Activated naive CD4-positive, alpha-beta T cell treated with anti-CD3 and anti-CD28 coated beads, Interleukin-2, amount 50 U/mL, for 16 hours (primary cell): ENCODE measurements at regions not wholly inside any gene's neighbourhood (a gene's known extent, or its start where the extent isn't known, plus 50 kb on each side); places are given as distances from the start of the nearest gene placed in this dataset.
"Not testable (repeated sequence)": the region's sequence is repeated elsewhere in the genome, so short reads cannot be mapped to it uniquely, and the experiment has no call there.

Experiments
- DNase-seq: peaks from one replicate; pipeline ENCODE4 v3.0.0-alpha.2; 2020

DNA sequence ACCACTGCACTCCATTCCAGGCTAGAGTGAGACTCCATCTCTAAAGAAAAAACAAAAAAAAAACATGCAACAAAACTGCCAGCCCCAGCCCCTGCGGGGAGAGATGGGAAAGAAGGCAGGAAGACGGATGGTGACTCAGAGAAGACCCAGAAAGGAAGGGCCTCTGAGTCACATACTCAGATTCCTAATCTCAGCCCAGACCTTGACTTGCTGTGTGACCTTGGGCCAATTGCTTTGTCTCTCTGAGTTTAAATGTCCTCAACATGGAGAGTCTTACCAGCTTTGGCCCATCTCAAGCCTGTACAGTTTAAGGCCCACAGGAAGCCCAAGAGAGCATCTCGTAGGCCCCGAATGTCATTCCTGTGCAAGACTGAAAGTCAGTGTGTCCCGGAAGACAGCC lies 86.5 kb upstream of the LHX1 start:
- no peak for DNase-seq

DNA sequence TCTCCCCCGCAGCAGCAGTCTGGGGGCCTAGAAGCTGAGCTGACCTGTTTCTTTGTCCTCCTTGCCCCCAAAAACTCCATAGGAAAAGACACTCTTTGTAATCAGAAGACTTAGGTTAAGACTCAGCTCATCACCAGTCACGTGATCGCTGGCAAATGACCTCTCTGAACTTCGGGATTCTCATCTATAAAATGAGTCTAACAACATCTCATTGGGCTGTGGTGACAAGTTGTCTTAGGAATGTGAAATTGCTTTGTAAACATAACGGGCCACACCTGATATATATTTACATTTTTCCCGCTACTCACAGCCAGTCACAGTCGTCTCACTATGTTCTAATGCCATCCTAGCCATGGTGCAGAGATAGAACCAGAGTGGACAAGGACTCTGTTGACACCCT lies 86.0 kb upstream of the LHX1 start:
- no peak for DNase-seq

DNA sequence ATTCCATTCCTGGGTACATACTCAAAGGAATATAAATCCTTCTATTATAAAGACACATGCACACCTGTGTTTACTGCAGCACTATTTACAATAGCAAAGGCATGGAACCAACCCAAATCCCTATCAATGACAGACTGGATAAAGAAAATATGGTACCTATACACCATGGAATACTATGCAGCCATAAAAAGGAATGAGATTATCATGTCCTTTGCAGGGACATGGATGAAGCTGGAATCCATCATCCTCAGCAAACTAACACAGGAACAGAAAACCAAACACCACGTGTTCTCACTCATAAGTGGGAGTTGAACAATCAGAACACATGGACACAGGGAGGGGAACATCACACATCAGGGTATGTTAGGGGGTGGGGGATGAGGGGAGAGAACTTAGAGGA lies 84.8 kb upstream of the LHX1 start:
- not testable (repeated sequence) for DNase-seq

DNA sequence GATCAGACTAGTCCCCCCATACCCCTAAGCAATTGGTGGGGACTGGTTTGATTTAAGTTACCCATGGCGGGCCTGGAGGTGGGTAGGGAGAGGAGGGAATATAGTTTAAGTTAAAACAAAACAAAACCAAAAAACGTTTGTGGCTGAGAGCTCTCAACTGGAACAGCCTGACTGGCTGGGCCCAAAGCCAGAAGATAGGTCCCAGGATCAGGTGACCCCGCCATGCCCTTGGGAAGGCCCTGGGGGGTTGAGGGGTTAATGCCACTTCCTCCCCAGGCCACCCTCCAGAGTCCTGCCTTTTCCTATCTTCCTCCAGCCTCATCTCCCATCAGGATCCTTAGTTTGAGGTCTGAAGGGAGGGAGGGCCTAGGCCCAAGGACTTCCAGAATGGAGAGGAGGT lies 82.3 kb upstream of the LHX1 start:
- DNase-seq = no peak

DNA sequence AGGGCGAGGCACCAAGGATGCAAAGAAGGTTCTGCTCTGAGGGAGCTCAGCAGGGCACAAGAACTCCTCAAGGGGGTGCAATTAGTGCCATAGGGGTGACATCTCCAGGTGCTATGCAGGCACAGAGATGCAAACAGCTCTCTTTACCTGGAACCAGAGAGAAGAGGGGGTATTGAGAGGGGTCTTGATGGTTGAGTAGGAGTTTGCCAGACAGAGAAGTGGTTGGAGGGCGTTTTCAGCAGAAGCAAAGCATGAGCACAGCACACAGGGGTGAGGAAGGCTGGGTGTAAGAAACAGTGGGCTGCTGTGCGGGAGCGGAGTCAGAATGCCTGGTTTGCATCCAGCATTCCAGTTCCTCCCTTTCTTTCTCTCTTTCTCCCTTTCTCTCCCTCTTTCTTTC lies 81.8 kb upstream of the LHX1 start:
- DNase-seq = no peak

DNA sequence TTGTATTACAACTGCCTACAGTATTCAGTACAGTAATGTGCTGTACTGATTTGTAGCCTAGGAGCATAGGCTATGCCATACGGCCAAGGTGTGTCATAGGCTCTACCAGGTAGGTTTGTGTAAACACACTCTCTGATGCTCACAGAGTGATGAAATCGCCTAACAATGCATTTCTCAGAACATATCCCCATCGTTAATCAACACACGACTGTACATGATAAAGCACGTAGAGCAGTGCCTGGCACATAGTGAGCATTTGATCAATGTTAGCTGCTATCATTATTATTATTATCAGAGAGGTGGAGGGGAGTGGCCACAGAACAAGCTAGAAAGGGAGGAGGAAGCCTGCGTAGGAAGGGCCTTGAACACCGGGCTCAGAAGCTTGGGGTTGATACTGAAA lies 81.1 kb upstream of the LHX1 start:
- no peak for DNase-seq

DNA sequence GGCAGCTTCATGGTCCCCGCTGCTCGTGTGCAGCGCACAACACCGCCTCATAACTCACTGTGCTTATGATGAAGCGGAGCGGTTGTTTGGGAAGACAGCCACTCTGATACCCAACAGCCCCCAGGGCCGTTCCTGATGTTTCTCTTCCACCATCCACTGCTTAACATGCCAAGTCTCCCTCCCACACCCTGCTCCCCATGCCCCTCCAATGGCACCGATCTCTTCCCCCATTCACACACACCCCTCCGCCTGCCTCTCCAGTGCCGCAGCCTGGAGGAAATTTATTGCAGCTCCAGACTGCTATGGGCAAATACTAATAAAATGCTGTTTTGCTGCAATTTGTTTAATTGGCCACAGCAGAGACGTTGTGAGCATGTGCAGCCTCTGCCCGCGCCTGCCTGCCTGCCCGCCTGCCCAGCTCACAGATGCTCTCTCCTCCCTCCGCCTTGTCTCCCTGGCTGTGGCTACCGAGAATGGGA lies 80.3 kb upstream of the LHX1 start:
- DNase-seq = no peak

DNA sequence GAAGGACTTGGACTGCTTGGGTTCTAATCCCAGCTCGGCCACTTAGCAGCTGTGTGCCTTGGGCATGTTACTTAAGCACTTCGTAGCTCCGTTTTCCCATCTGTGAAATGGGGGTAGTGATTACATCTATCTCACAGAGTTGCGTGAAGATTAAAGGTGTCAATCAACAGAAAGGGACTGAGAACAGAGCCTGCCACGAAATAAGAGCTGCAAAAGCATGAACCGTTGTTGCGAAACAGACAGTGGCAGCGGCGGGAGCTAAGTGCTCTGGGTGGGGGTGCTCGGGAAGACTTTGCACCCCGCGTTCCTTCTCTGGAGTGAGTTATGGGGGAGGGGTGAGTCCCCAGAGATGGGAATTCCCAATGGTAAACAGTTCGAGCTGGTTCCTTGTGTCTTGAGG lies 79.6 kb upstream of the LHX1 start:
- no peak for DNase-seq

DNA sequence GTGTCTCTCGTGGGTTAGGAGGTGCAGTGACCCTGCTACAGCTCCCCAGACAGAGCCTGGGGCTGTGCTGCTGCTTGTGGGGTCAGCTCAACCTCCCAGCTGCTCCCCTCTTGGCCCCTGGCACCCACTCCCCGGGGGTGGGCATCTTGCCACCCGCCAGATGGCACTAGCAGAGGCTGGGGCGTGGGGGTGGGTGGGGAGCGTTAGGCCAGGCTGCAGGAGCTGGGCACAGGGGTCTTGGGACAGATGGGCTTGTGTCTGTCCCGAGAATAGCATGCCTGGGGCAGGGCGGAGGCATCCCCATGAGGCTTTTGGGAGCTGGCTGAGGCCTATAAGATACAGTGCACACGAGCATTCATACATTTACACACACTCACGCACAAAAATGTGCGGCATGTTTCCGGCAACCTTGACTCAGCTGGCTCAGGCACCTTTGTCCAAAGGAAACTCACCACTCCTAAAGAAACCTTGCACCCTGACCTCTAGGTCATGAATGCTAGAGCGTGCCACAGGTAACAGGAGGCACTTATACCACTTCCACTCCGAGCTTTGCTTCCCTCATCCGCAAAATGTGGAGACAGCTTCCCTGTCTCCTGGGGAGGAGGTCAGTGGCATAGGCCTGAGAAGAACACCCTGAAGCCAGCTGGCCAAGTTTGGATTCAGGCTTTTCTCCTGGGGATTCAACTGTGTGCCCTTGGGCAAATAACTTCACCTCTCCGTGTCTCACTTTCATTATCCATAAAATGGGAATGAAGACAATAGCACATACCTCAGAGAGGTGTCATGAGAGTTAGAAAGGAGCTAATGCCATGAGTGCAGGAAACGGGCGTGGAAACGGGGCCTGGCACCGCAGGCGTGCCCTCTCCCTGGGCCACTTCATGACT lies 78.9 kb upstream of the LHX1 start:
- no peak for DNase-seq

DNA sequence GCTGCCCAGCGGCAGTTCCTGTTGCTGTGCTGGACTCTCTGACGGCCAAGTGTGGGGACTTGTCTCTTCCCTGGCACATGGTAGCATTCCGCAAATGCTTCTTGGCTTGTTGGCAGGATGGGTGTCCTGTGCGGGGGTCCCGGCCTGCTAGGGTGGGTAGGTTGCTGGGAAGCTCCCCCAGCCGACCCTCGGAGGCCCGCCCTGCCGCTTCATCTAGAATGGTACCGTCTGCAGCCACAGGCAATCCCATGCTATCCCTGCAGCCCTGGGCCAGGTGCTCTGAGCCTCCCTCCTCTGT lies 78.3 kb upstream of the LHX1 start:
- DNase-seq = no peak

DNA sequence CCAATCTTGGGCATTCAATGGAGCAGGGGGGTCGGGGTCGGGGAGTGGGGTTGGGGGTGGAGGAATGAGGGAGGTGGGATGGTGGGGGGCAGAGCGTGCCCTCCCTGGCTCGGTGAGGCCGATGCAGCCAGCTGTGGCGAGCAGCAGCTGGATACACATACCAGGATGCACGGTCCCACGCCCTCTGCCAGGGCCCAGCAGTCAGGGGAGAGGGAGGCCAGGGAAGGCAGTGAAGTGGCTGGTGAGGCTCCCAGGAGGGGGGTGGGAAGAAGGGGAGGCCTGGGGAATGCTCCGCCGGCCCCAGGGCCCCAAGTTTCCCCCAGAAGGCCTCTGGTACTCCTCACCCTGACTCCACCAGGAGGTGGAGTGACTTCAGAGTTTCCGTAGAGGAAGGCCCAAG lies 77.6 kb upstream of the LHX1 start:
- no peak for DNase-seq

DNA sequence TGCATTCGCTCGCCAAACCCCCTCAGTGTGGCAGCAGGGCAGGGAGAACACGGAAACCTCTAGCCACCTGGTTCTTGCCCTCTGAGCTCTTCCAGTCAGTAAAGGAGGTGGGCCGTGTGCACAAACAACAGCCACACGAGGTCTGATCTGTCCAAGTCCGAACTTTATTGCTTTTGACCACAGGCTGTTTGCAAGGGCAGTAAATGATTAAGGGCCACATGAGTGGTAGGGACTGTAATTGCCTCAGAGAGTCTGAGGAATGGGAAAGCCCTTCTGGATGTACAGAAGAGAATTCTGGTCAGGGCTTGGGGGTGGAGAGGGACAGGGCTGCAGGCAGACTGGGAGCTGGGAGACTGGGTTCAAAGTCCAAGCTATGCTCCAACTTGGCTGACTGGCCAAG lies 75.7 kb upstream of the LHX1 start:
- DNase-seq = no peak

DNA sequence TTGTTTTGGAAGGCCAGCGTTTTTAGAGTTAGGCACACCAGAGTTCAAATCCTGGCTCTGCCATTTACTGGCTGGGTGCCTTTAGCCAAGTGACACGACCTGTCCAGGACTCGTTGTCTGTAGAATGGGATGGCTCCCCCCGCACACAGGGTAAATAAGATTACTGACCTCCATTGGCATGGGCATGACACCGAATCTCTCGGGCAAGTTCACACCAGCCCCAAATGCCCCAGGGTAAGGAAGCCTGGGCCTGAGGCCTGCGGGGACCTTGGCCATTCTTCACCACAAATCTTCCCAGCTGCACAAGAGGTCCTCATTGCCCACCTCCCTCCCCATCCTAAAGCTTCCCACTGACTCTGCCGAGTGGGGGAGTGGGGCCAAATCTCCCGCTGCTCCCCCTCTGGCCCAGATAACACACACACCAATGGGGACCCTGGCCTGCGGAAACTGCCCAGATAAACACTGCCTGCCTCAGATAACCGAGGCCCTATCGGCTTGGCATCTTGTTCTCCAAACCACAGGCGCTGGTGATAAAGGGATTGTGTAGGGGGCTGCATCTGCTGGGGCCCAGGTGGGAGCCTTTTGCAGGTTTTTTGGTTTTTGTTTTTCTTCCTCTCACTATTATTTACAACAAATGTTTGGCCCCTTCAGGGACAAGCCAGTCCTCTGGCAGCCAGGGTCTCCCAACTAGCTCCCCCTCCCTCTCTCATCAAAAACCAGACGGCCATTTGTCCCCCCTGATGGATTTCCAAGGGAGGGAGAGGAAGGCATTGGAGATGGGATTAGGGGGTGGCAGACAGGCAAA lies 75.0 kb upstream of the LHX1 start:
- no peak for DNase-seq

DNA sequence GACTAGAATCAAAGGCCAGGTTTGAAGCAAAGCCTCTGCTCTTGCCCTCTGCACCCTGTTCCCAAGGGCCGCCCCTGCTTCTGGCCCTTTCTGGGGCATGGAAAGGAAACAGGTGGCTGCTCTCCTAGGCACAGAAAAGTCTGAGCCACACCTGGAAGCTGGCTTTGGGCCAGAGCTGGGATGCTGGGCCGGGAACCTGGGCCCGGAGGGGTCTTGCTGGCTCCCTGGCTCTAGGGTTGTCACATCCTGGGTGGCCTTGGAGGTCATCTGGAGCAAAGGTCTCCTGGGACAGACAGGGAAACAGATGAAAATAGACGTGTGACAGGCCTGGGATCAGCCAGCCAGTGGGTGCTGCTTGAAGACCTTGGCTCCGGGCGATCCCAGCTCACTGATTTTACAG lies 74.1 kb upstream of the LHX1 start:
- DNase-seq = no peak

DNA sequence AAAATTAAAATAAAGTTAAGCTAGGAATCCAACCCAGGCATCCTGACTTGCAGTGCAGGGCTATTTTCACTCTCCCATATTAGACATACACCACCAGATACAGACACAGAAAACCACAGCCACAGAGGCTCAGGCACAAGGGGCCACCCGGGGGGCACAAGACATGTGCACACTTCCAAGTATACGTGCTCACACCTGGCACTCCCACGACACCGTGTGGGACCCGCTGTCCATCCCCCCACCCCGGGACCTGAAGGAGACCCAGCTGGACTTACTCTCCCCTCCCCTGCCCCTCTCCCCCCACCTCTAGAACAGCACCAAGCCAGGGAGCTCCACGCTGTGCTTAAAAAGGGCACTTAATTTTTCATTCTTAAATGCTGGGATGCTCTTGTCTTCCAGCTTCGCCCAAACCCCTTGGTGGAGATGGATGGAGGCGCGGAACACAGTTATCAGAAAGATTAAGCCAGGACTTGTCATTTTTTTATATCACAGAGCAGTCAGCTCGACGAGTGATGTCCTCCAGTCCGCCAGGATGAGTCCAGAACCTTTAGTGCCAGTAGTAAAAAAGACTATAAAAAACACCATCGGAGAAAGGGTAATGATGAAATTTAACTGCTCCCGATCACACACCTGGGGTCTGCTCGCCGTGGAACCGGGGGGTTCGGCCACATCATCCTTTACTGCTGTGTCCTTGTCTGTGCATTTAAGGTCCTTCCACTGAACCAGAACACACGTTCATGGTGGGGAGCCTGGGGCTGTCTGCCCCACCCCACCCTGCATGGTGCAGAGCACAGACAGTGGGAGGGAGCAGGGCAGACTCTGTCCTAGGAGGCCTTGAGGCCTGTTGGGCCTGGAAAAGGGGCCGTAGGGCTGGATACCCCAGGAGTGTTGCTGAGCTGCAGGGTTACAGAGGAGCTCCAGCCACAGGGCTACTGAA lies 73.3 kb upstream of the LHX1 start:
- no peak for DNase-seq

DNA sequence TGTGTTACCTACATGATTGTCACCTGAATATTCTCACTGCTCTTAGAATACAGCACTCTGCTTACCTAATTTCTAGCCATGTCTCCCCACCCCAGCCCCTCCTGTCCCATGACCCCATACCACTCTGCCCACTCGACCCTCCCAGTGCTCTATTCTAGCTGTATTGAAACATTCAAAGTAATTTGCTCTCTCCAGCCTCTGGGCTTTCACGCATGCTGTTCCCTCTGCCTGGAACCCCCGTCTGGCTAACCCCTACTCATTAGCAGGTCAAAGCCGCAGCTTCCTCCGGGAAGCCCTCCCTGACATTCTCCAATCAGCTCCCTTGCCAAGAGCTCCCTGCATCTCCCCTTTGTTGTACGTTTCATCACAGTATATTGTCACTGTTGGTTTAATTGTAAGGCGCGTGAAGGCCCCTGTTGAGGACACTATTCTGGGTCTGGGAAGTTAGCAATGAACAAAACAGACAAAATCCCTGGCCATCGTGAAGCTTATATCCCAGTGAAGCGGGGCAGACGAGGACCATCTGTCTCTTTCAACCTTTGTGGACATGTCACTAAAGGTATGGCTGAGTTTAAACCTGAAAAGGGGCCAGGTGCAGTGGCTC lies 72.3 kb upstream of the LHX1 start:
- DNase-seq = no peak

DNA sequence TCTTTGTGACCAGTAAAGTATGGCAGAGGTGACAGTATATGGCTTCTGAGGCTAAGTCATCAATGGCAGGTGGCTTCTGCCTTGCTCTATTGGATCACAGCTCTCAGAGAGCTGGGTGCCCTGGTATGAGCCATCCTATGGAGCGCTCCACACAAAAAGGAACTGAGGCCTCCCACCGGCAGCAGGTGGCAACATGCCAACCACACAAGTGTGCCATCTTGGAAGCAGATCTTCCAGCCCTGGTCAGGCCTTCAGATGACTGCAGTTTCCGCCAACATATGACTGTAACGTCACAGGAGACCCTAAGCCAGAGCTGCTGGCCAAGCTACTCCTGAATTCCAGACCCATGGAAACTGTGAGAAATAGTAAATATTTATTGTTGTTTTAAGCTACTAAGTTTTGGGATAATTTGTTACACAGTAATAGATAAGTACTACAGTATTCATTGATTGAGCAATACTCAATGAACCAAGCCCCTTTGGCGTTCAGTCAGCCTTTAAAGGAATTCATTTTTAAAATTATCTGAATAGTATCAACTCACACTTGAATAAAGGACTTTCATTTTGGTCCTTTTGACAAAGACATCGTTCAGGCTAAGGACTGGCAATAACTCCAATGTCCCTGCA lies 69.4 kb upstream of the LHX1 start:
- DNase-seq = no peak

DNA sequence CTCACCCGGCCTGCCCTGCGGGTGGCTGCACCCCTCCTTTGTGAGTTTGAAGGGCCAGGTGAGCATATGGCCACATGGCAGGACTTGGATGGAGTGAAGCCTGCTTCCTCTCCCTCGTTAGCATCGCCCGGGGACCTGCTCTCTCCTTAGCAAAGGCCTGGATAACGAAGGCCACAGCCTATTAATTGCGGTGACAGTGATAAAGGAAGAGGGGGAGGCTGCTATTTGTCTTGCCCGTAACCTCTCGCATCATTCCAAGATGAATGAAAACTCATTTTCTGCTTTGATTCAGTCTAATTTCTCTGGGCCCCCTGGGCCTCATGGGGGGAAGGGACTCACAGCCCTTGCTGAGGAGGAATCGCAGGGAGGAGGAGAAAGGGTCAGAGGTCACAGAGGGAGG lies 68.5 kb upstream of the LHX1 start:
- DNase-seq = no peak

DNA sequence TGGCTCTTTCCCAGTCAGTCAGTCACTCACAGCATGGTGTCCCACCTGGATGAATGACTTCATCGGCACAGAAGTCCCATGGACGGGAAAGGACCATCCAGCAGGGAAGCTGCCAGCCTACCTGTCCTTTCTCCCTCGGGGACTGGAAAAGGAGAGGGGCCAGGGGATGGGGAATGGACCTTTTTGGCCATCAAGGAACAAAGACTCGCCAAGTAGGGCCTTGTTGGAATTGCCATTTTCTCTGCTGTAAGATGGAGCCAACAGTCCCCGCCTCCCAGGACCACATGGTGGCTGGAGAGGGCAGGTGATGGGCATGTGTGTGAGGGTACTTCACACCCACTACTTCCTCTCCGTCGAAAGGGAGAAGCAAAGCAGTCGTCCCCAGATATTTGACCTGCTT lies 67.8 kb upstream of the LHX1 start:
- DNase-seq = no peak

DNA sequence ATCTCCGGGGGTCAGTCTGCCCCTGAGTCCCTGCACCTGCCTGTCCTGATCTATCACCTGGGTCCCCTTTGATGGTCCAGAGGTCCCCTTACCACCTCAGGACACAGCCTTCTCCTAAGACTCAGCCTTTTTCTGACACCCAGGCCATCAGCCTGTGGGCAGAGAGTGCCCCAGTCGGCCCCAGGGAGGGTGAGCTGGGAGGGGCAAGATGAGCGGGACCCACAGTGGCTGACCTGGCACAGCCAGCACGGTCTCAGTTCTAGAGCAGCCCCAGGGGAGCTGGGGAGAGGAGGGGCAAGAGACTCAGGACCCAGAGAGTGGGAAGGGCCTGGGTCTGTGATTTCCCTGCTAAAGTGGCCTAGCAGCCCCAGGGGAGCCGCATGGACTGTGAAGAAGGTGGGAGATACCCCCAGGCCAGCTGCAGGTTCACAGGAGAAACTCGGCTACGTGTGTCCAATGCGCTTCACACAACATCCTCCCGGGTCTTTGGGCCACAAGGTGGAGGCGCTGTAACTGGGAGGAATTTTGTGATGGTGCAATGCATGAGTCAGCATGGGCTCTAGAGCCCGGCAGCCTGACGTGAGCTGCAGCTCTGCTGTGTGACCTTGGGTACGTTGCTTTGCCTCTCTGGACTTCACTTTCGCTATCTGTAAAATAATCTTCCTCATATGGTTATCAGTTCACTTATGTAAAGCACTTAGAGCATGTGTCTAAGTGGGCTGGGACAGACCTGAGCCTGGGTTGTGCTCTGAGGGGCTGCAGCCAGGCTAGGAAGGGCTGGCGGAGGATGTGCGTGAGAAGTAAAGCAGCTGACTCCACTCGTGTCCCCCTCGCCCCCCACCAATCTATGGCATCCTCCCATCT lies 67.2 kb upstream of the LHX1 start:
- DNase-seq = no peak

DNA sequence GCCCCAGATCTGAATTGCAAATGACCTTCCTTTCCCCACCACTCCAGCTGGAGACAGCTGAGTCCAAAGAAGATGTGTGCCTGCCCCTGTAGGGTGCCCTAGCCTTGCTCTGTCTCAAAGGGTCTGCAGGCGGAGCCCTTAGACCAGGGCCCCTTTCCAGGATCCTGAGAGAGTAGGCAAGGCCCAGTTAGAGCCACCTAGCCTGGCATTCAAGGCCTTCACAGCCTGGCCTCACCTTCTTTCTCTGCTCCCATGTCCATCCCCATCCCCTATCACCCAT lies 66.6 kb upstream of the LHX1 start:
- no peak for DNase-seq
